Esophagus squamous epithelium (tissue), 4 donors: ENCODE measurements at regions not wholly inside any gene's neighbourhood (a gene's known extent, or its start where the extent isn't known, plus 50 kb on each side); places are given as distances from the start of the nearest gene placed in this dataset.

Source experiments
- POLR2A ChIP-seq, 4 donors: fragments of 450-650 bp; IDR thresholded peaks; one replicate each; pipeline ENCODE4 v1.6.1; 2017; ENCODE audit warnings: antibody characterized with exemption in 4 of 4, mild to moderate bottlenecking in 4 of 4, moderate library complexity in 3 of 4
- TF ChIP-seq, protein P1 (sequence below), 6 experiments: fragments of 450-650 bp in 4 of 6; fragments of 200-600 bp in 2 of 6; sonication (generic) in 2 of 6; IDR thresholded peaks; one replicate each; pipeline ENCODE4 v1.5.1; 2016 to 2019; ENCODE audit warnings: antibody characterized with exemption in 6 of 6, mild to moderate bottlenecking in 4 of 6, moderate library complexity in 4 of 6

DNA sequence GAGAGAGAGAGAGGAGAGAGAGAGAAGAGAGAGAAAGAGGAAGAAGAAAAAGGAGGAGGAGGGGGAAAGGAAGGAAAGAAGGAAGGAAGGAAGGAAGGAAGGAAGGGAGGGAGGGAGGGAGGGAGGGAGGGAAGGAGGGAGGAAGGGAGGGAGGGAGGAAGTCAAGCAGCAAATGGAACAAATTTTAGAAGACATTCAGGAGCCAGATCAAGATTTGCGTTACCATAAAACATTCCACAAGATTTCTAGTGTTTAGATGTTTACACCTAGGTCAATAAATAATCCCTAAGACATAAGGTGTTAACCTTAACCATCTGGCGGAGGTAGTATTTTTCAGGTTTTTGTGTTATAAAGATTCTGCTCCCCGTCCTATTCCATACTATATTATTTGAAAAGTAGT is 1320.1 kb upstream of the PRMT6 start:
- no peak for TF ChIP-seq POLR2A (IDR thresholded peaks at IDR 0.05)
- TF ChIP-seq, protein P1, sequence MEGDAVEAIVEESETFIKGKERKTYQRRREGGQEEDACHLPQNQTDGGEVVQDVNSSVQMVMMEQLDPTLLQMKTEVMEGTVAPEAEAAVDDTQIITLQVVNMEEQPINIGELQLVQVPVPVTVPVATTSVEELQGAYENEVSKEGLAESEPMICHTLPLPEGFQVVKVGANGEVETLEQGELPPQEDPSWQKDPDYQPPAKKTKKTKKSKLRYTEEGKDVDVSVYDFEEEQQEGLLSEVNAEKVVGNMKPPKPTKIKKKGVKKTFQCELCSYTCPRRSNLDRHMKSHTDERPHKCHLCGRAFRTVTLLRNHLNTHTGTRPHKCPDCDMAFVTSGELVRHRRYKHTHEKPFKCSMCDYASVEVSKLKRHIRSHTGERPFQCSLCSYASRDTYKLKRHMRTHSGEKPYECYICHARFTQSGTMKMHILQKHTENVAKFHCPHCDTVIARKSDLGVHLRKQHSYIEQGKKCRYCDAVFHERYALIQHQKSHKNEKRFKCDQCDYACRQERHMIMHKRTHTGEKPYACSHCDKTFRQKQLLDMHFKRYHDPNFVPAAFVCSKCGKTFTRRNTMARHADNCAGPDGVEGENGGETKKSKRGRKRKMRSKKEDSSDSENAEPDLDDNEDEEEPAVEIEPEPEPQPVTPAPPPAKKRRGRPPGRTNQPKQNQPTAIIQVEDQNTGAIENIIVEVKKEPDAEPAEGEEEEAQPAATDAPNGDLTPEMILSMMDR (IDR thresholded peaks at IDR 0.05): no peak
